ENCODE measurements at regions not wholly inside any gene's neighbourhood (a gene's known extent, or its start where the extent isn't known, plus 50 kb on each side); places are given as distances from the start of the nearest gene placed in this dataset.

- H3K4me1 ChIP-seq = peaks cover 10% of the 10 kb centered on the region
- H3K9ac ChIP-seq = no peak overlapping the region
- no peaks in the 10 kb centered on the region for H3K27me3 ChIP-seq
- no peak for TF ChIP-seq Cebpa-rat (IDR thresholded peaks at IDR 0.05)
- no peak overlapping the region for H3K4me2 ChIP-seq
- H3K36me3 ChIP-seq = no peaks in the 10 kb centered on the region
- no peaks in the 10 kb centered on the region for H4K20me1 ChIP-seq
- H3K9me3 ChIP-seq = peaks cover 5% of the 10 kb centered on the region
- H3K27ac ChIP-seq = no peak overlapping the region
- H3K4me3 ChIP-seq = no peak overlapping the region
Observed at GRCh38 chr5:110082194-110082593, 392.5 kb downstream of the MAN2A1 start.

- Histone ChIP-seq H3K9me3 (no peaks in the 10 kb centered on the region), H4K20me1 (no peaks in the 10 kb centered on the region), H3K4me2 (no peak overlapping the region), H3K36me3 (no peaks in the 10 kb centered on the region), H3K4me1 (peaks cover 8% of the 10 kb centered on the region), H3K27me3 (no peaks in the 10 kb centered on the region), H3K4me3 (no peak overlapping the region), H3K9ac (no peak overlapping the region), H3K27ac (no peak overlapping the region)
- no peak for TF ChIP-seq Cebpa-rat (IDR thresholded peaks at IDR 0.05)
Observed at GRCh38 chr5:110082863-110083262, 393.1 kb downstream of the MAN2A1 start.

- Histone ChIP-seq H3K9me3 (no peaks in the 10 kb centered on the region), H3K27ac (no peak overlapping the region), H3K9ac (no peak overlapping the region), H3K4me1 (peaks cover 8% of the 10 kb centered on the region), H3K27me3 (no peaks in the 10 kb centered on the region), H3K36me3 (no peaks in the 10 kb centered on the region), H3K4me3 (no peak overlapping the region), H4K20me1 (no peaks in the 10 kb centered on the region), H3K4me2 (no peak overlapping the region)
- no peak for TF ChIP-seq Cebpa-rat (IDR thresholded peaks at IDR 0.05)
Observed at GRCh38 chr5:110085826-110086225, 396.1 kb downstream of the MAN2A1 start.

GRCh38 chr5:110086658-110087388 lies 397.1 kb downstream of the MAN2A1 start:
- Histone ChIP-seq H3K36me3 (no peaks in the 10 kb centered on the region), H3K4me1 (peaks cover 8% of the 10 kb centered on the region), H3K4me2 (peak overlapping the region; percentile 32)

GRCh38 chr5:110087829-110088228 lies 398.1 kb downstream of the MAN2A1 start:
- H3K4me2 ChIP-seq = no peak overlapping the region
- H3K4me1 ChIP-seq = peaks cover 8% of the 10 kb centered on the region
- no peaks in the 10 kb centered on the region for H3K9me3 ChIP-seq
- no peaks in the 10 kb centered on the region for H4K20me1 ChIP-seq
- no peaks in the 10 kb centered on the region for H3K27me3 ChIP-seq
- peak; percentile 11; the same call in 1 of the 2 replicates for TF ChIP-seq Cebpa-rat (IDR thresholded peaks at IDR 0.05)
- H3K9ac ChIP-seq = no peak overlapping the region
- H3K27ac ChIP-seq = no peak overlapping the region
- H3K36me3 ChIP-seq = no peaks in the 10 kb centered on the region
- H3K4me3 ChIP-seq = no peak overlapping the region

More at GRCh38 chr5:110086658-110087388, 397.1 kb downstream of the MAN2A1 start:
- Histone ChIP-seq H3K27ac (no peak overlapping the region), H3K27me3 (no peaks in the 10 kb centered on the region), H3K4me3 (no peak overlapping the region), H4K20me1 (no peaks in the 10 kb centered on the region), H3K9me3 (no peaks in the 10 kb centered on the region), H3K9ac (no peak overlapping the region)
- TF ChIP-seq Cebpa-rat (IDR thresholded peaks at IDR 0.05) = no peak

- no peak overlapping the region for H3K4me3 ChIP-seq
- H3K9ac ChIP-seq = no peak overlapping the region
- no peaks in the 10 kb centered on the region for H3K27me3 ChIP-seq
- H3K36me3 ChIP-seq = no peaks in the 10 kb centered on the region
- H4K20me1 ChIP-seq = no peaks in the 10 kb centered on the region
- H3K4me2 ChIP-seq = no peak overlapping the region
- H3K27ac ChIP-seq = no peak overlapping the region
- no peak for TF ChIP-seq Cebpa-rat (IDR thresholded peaks at IDR 0.05)
- peaks cover 8% of the 10 kb centered on the region for H3K4me1 ChIP-seq
- H3K9me3 ChIP-seq = no peaks in the 10 kb centered on the region
Observed at GRCh38 chr5:110088676-110089436, 399.1 kb downstream of the MAN2A1 start.

- Histone ChIP-seq H3K4me1 (peaks cover 11% of the 10 kb centered on the region), H4K20me1 (no peaks in the 10 kb centered on the region), H3K4me2 (no peak overlapping the region), H3K9ac (no peak overlapping the region), H3K36me3 (no peaks in the 10 kb centered on the region), H3K27me3 (no peaks in the 10 kb centered on the region), H3K4me3 (no peak overlapping the region), H3K27ac (no peak overlapping the region), H3K9me3 (no peaks in the 10 kb centered on the region)
- TF ChIP-seq Cebpa-rat (IDR thresholded peaks at IDR 0.05) = no peak
Observed at GRCh38 chr5:110092955-110093785, 403.4 kb downstream of the MAN2A1 start.

- Histone ChIP-seq H3K4me3 (no peak overlapping the region), H4K20me1 (no peaks in the 10 kb centered on the region), H3K27me3 (no peaks in the 10 kb centered on the region), H3K4me1 (peaks cover 11% of the 10 kb centered on the region), H3K4me2 (no peak overlapping the region), H3K9me3 (no peaks in the 10 kb centered on the region), H3K9ac (no peak overlapping the region), H3K27ac (no peak overlapping the region), H3K36me3 (no peaks in the 10 kb centered on the region)
- TF ChIP-seq Cebpa-rat (IDR thresholded peaks at IDR 0.05) = no peak
Observed at GRCh38 chr5:110094109-110094508, 404.4 kb downstream of the MAN2A1 start.

- H3K9ac ChIP-seq = no peak overlapping the region
- no peaks in the 10 kb centered on the region for H4K20me1 ChIP-seq
- H3K4me1 ChIP-seq = peaks cover 11% of the 10 kb centered on the region
- H3K36me3 ChIP-seq = no peaks in the 10 kb centered on the region
- no peak overlapping the region for H3K4me3 ChIP-seq
- H3K27me3 ChIP-seq = no peaks in the 10 kb centered on the region
- H3K9me3 ChIP-seq = no peaks in the 10 kb centered on the region
- H3K4me2 ChIP-seq = no peak overlapping the region
- no peak for TF ChIP-seq Cebpa-rat (IDR thresholded peaks at IDR 0.05)
- no peak overlapping the region for H3K27ac ChIP-seq
Observed at GRCh38 chr5:110094548-110094947, 404.8 kb downstream of the MAN2A1 start.
